Glutamatergic neuron (in vitro differentiated cells): ENCODE measurements at regions not wholly inside any gene's neighbourhood (a gene's known extent, or its start where the extent isn't known, plus 50 kb on each side); places are given as distances from the start of the nearest gene placed in this dataset.

Experiments
- DNase-seq: peaks from one replicate; pipeline ENCODE4 v3.0.0; 2022
- H3K27ac Mint-ChIP-seq: one replicate; pipeline ENCODE4 v1.8.0; 2020; ENCODE audit warnings: mild to moderate bottlenecking, mixed read lengths, inconsistent platforms; ENCODE audit not compliant: unreplicated experiment
- H3K27me3 Mint-ChIP-seq: one replicate; pipeline ENCODE4 v1.8.0; 2020; ENCODE audit warnings: mild to moderate bottlenecking, moderate library complexity, mixed read lengths, inconsistent platforms; ENCODE audit not compliant: unreplicated experiment
- H3K36me3 Mint-ChIP-seq: one replicate; pipeline ENCODE4 v1.8.0; 2020; ENCODE audit warnings: mild to moderate bottlenecking, mixed read lengths, inconsistent platforms; ENCODE audit not compliant: unreplicated experiment
- H3K4me1 Mint-ChIP-seq: one replicate; pipeline ENCODE4 v1.8.0; 2020; ENCODE audit warnings: mild to moderate bottlenecking, low read depth, mixed read lengths, inconsistent platforms; ENCODE audit not compliant: unreplicated experiment
- H3K4me3 Mint-ChIP-seq: one replicate; pipeline ENCODE4 v1.8.0; 2020; ENCODE audit warnings: mild to moderate bottlenecking, mixed read lengths, inconsistent platforms; ENCODE audit not compliant: unreplicated experiment
- H3K9me3 Mint-ChIP-seq: one replicate; pipeline ENCODE4 v1.8.0; 2020; ENCODE audit warnings: mild to moderate bottlenecking, moderate library complexity, mixed read lengths, inconsistent platforms; ENCODE audit not compliant: unreplicated experiment
- TF ChIP-seq, protein P1 (sequence below): fragments of 200-600 bp; sonication (generic); IDR thresholded peaks from one replicate; pipeline ENCODE4 v1.5.0; 2021; ENCODE audit not compliant: partially characterized antibody, unreplicated experiment

DNA sequence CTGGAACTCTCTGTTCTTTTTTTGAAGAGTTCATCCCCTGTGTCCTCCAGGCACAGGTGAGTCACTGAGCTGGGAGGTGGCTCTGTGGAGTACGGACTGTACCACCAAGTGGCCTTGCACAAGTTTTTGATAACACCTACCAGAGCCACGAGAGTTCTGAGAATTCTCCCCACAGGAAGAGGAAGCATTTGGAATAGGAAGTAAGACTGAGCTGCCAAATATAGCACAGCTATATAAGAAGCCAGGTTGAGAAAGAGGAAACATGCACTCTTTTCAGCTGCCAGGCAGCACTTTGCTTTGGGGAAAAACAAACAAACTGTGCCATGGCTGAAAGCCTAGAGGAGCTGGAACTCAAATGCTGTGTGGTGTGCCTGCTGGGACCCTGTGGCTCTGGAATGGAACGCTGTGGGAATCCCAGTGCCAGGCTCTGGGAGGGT, 70.8 kb upstream of the RIPOR2 start:
- TF ChIP-seq, protein P1, sequence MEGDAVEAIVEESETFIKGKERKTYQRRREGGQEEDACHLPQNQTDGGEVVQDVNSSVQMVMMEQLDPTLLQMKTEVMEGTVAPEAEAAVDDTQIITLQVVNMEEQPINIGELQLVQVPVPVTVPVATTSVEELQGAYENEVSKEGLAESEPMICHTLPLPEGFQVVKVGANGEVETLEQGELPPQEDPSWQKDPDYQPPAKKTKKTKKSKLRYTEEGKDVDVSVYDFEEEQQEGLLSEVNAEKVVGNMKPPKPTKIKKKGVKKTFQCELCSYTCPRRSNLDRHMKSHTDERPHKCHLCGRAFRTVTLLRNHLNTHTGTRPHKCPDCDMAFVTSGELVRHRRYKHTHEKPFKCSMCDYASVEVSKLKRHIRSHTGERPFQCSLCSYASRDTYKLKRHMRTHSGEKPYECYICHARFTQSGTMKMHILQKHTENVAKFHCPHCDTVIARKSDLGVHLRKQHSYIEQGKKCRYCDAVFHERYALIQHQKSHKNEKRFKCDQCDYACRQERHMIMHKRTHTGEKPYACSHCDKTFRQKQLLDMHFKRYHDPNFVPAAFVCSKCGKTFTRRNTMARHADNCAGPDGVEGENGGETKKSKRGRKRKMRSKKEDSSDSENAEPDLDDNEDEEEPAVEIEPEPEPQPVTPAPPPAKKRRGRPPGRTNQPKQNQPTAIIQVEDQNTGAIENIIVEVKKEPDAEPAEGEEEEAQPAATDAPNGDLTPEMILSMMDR: no peak
- no peaks in the 10 kb centered on the region for H3K36me3 Mint-ChIP-seq

DNA sequence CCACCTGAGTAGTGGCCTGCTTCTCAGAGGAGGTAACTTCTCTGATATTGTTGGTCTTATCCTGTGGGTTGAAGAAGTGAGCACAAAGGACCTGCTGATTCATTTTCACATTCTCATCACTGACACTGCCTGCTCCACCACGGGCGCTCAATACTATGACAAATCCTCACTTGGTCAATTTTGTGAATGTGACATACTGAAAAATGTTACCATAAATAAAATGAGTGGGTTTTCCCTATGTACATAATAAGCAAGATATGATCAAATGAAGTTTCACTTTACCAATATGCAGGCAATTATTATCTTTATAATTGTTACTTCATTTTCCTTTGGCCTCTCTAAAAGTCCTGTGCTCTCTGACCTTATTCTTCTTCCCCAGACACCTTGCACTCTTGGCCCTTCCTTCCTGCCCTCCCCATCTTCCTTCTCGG, 71.5 kb upstream of the RIPOR2 start:
- no peaks in the 10 kb centered on the region for H3K9me3 Mint-ChIP-seq
- H3K27ac Mint-ChIP-seq: no peak overlapping the region

More for the DNA sequence above, 70.8 kb upstream of the RIPOR2 start:
- no peaks in the 10 kb centered on the region for H3K27me3 Mint-ChIP-seq
- no peaks in the 10 kb centered on the region for H3K9me3 Mint-ChIP-seq
- no peak overlapping the region for H3K4me3 Mint-ChIP-seq
- no peak for DNase-seq
- H3K4me1 Mint-ChIP-seq: no peaks in the 10 kb centered on the region
- no peak overlapping the region for H3K27ac Mint-ChIP-seq

DNA sequence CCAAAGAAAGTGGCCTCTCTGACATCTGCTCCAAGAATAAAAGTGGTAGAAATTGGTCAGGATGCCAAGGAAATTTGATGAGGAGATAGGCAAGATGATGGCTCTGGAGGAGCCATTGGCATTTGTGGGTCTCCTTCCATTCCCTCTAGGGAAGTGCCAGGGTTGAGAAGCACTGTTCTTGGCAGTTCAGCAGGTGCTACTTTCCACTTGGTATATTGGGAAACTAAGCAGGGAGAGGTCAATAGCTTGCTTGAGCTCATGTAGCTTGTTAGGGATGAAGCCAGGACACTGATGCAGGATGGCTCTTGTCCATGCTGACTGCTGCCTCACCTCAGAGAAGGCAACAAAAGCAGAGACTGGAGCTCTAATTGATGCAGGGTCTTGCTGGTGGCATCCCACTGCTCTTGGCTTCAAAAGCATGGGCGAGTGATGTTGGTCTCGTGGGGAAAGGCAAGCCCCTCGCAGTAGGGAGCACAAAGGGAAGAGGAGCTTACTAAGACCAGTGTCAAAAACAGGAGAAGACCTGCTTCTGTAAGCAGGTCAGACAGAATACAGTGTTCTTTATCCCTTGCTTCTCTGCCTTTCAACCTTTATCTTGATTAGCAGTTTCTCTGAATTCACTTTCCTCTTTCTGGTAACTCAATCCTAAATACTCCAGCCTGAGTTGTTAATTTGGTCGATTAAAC, 73.1 kb upstream of the RIPOR2 start:
- TF ChIP-seq, protein P1: no peak
- peaks cover 3% of the 10 kb centered on the region for H3K4me1 Mint-ChIP-seq
- H3K27ac Mint-ChIP-seq: no peak overlapping the region
- no peaks in the 10 kb centered on the region for H3K36me3 Mint-ChIP-seq
- no peaks in the 10 kb centered on the region for H3K9me3 Mint-ChIP-seq
- no peak overlapping the region for H3K4me3 Mint-ChIP-seq
- no peak for DNase-seq
- no peaks in the 10 kb centered on the region for H3K27me3 Mint-ChIP-seq

More for the DNA sequence above, 71.5 kb upstream of the RIPOR2 start:
- no peaks in the 10 kb centered on the region for H3K4me1 Mint-ChIP-seq
- TF ChIP-seq, protein P1: no peak
- DNase-seq: no peak
- no peak overlapping the region for H3K4me3 Mint-ChIP-seq
- no peaks in the 10 kb centered on the region for H3K27me3 Mint-ChIP-seq
- no peaks in the 10 kb centered on the region for H3K36me3 Mint-ChIP-seq

DNA sequence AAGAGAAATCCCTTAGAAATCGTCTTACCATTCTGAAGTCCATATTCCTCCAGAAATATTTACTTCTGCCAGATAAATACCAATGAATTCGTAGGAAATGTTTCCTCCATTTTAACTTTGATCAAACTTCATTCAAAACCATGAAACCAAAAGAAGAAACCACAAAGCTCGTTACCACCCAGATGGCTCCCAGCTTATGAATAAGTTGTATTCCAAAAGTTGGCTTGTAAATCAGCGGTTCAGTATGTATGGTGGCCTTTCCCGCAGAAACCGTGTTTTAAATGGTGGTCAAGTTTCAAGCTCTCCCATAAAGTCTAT, 73.6 kb upstream of the RIPOR2 start:
- TF ChIP-seq, protein P1: no peak
- H3K9me3 Mint-ChIP-seq: no peaks in the 10 kb centered on the region
- H3K4me3 Mint-ChIP-seq: no peak overlapping the region
- H3K36me3 Mint-ChIP-seq: no peaks in the 10 kb centered on the region
- no peak for DNase-seq
- peaks cover 3% of the 10 kb centered on the region for H3K4me1 Mint-ChIP-seq
- no peak overlapping the region for H3K27ac Mint-ChIP-seq
- H3K27me3 Mint-ChIP-seq: no peaks in the 10 kb centered on the region

DNA sequence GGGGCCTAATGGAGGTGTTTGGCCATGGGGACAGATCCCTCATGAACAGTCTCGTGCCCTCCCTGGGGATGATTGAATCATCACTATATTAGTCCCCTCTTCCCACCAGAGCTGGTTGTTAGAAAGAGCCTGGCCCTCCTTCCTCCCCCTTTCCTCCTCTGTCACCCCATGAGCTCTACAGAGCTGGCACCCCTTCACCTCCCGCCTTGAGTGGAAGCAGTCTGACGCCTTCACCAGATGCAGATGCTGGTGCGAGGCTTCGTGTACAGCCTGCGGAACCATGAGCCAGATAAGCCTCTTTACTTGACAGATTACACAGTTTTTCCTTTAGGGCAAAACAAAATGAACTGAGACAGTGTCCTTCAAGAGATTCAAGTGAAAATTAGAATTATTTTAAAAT, 74.4 kb upstream of the RIPOR2 start:
- TF ChIP-seq, protein P1: no peak
- Mint-ChIP-seq H3K36me3 (no peaks in the 10 kb centered on the region), H3K4me1 (peaks cover 10% of the 10 kb centered on the region), H3K4me3 (no peak overlapping the region), H3K27me3 (no peaks in the 10 kb centered on the region), H3K9me3 (no peaks in the 10 kb centered on the region), H3K27ac (no peak overlapping the region)
- no peak for DNase-seq
